ENCODE measurements at regions not wholly inside any gene's neighbourhood (a gene's known extent, or its start where the extent isn't known, plus 50 kb on each side); places are given as distances from the start of the nearest gene placed in this dataset.

GRCh38 chr2:76163860-76164259 is 453.1 kb upstream of the GCFC2 start:
- TF ChIP-seq CTCF (conservative IDR thresholded peaks at IDR 0.05; ENCODE audit: low read length) (no peak), EZH2phosphoT487 (IDR thresholded peaks at IDR 0.05; ENCODE audit: borderline replicate concordance) (no peak)
